HUES64 (cell line): ENCODE measurements at regions not wholly inside any gene's neighbourhood (a gene's known extent, or its start where the extent isn't known, plus 50 kb on each side); places are given as distances from the start of the nearest gene placed in this dataset.
"Not testable (repeated sequence)": the region's sequence is repeated elsewhere in the genome, so short reads cannot be mapped to it uniquely, and the experiment has no call there.

Experiments used
- H3K27ac ChIP-seq: 2 replicates; pipeline ENCODE4 v1.7.0; 2013; ENCODE audit warnings: low read depth, low read length, inconsistent platforms
- H3K27me3 ChIP-seq: 2 replicates; pipeline ENCODE4 v1.6.1; 2013; ENCODE audit warnings: mild to moderate bottlenecking, low read length; ENCODE audit not compliant: insufficient read depth
- H3K36me3 ChIP-seq: 2 replicates; pipeline ENCODE4 v1.6.1; 2013; ENCODE audit warnings: mild to moderate bottlenecking, low read length; ENCODE audit not compliant: insufficient read depth
- H3K4me1 ChIP-seq: 2 replicates; pipeline ENCODE4 v1.6.1; 2013; ENCODE audit warnings: mild to moderate bottlenecking, low read length, moderate library complexity; ENCODE audit not compliant: insufficient read depth
- H3K4me3 ChIP-seq: 2 replicates; pipeline ENCODE4 v1.5.1; 2013; ENCODE audit warnings: mild to moderate bottlenecking, low read length, moderate library complexity
- H3K9ac ChIP-seq: 2 replicates; pipeline ENCODE4 v1.6.1; 2013; ENCODE audit warnings: mild to moderate bottlenecking, low read depth, low read length
- H3K9me3 ChIP-seq: 2 replicates; pipeline ENCODE4 v1.6.1; 2013; ENCODE audit warnings: low read depth, low read length; ENCODE audit not compliant: insufficient read depth
- WGBS: fragments of 150-250, 120-280 bp; methylation state at CpG from one replicate; pipeline ENCODE4 v1.1.7; 2013; ENCODE audit warnings: missing lambda C conversion rate; 5-methylcytosine and 5-hydroxymethylcytosine counted together

DNA sequence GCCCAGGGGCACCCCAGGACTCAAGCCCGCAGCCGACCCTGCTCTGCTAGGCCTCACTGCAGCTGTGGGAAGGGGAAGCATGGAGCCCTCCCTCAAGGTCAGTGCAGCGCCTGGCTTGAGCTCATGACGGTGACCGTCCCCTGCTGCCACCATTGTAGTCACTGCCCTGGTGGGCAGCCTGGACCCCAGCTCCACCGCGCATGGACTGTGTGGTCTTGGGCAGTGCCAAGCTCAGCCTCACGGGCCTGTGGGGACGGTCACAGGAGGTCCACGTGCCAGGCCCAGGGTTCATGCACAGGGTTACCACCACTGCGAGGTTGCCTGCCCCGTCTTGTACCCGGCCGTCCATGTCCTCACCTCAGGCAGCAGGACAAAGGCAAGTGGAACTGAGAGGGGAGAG is 342.9 kb downstream of the ADGRD1 start:
- H3K9me3 ChIP-seq, H3K27ac ChIP-seq, H3K4me1 ChIP-seq, H3K4me3 ChIP-seq, H3K36me3 ChIP-seq, H3K27me3 ChIP-seq, H3K9ac ChIP-seq: not testable (repeated sequence)
- 96% methylated on average over 14 of the region's 14 CpGs for WGBS

DNA sequence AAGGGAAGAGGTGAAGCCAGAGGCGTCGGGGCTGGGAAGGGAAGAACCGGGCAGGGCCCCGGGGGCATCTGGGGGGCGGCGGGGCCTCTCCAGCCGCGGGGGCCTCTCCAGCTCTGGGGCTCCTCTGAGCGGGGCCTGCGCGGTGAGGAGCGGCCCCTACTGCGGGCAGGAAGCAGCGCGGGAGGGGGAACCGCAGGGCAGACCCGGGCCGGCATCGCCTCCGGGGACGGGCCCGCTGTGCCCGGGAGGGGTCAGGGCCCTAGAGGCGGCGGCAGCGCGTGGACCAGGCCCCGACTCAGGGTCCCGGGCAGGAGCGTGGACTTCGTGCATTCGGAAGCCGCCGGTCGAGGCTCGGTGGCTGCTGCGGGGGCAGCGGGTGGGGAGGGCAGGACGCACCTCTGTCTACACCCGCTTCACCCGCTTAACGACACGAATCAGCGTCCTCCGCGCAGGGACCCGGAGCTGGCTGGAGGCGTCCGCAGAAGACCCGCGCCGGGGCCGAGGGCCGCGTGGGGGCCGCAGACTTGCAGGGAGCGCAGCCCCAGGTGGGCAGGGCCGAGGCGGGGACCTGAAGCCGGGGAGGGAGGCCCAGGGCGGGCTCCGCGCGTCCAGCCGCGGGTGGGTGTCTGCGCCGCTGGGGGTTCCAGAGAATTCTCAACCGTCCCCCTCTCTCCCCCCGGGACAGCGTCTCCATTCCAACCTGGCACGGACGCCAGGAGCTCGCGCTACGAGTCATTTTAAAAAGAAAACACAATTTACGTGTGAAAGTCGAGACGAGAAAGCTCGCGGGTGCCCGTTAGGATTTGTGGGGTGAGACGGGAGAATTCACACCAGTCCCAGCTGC is 345.0 kb downstream of the ADGRD1 start:
- H3K36me3 ChIP-seq, H3K4me1 ChIP-seq, H3K9me3 ChIP-seq, H3K9ac ChIP-seq, H3K27ac ChIP-seq, H3K27me3 ChIP-seq, H3K4me3 ChIP-seq: not testable (repeated sequence)
- WGBS: 100% methylated on average over 3 of the region's 83 CpGs

DNA sequence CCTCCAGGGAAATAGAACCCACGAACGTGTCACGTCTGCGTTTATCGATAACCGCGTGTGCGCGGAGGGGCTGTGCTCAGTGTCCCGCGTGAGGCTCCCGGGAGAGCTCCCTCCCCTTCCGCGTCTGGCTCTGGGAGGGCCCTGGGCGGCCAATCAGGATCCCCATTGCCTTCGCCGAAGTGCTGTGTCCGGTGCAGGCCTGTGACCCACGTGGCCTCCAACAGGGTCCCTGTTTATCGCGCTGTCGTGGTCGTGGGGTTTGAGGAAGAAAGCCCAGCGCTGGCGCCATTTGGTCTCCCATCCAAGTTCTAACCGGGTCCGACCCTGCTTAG is 345.6 kb downstream of the ADGRD1 start:
- H3K36me3 ChIP-seq, H3K9me3 ChIP-seq: not testable (repeated sequence)
- no CpG with 5 or more reads among the region's 27 CpGs for WGBS

DNA sequence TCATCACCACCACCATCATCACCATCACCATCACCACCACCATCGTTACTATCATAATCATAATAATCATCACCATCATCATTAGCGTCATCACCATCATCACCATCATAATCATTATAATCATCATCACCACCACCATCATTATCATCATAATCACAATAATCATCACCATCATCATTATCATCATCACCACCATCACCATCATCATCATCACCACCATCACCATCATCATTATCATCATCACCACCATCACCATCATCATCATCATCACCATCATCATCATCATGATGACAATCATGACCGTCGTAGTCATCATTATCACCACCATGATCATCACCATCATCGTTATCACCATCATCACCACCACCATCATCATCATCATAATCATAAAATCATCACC is 349.9 kb downstream of the ADGRD1 start:
- H3K4me1 ChIP-seq, H3K9ac ChIP-seq: not testable (repeated sequence)
- WGBS: 42% methylated on average over 2 of the region's 5 CpGs

More for the DNA sequence above, 345.6 kb downstream of the ADGRD1 start:
- H3K4me1 ChIP-seq, H3K27ac ChIP-seq, H3K27me3 ChIP-seq, H3K4me3 ChIP-seq, H3K9ac ChIP-seq: not testable (repeated sequence)

DNA sequence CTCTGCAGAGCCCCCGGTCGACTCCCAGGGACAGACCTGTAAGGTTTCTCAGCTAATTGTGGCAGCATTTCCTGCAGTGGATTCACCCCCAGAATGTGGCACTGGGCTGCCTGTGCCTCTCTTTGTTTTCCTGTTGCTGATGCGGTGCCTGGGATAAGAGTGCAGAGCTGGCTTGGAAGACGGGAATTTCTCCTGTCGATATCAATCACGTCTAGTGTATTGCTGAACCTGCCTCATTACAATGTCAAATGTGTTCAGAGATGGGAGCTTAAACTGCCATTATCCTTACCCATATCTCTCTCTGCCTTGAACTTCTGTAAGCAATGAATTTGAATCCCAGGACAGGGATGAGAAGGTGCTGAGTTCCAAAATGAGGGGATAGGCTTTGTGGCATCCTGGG is 350.9 kb downstream of the ADGRD1 start:
- H3K9me3 ChIP-seq, H3K4me3 ChIP-seq, H3K9ac ChIP-seq, H3K27ac ChIP-seq, H3K27me3 ChIP-seq, H3K36me3 ChIP-seq, H3K4me1 ChIP-seq: not testable (repeated sequence)
- no CpG with 5 or more reads among the region's 6 CpGs for WGBS

More for the DNA sequence above, 349.9 kb downstream of the ADGRD1 start:
- H3K27ac ChIP-seq, H3K36me3 ChIP-seq, H3K27me3 ChIP-seq, H3K9me3 ChIP-seq, H3K4me3 ChIP-seq: not testable (repeated sequence)

DNA sequence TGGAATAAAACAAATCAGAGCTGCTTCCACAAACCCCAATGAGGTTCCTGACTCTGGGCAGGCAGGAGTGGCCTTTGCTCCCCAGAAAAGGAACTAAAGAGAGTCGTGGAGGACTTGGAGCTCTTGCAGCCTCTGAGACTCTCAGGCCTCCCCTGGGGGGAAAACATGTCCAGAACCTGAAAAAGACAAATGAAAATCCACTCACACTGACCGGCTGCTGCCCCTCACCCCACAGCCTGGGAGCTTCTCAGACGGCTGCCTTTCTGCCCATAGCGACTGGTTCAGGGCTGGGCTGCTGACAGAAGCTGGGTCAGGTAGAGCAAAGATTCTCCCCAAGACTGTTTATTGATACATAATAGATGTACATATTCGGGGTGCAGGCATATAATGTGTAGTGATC is 356.0 kb downstream of the ADGRD1 start:
- Histone ChIP-seq H3K27ac (no peak overlapping the region), H3K36me3 (no peaks in the 10 kb centered on the region), H3K4me3 (no peak overlapping the region), H3K9me3 (no peaks in the 10 kb centered on the region), H3K27me3 (no peaks in the 10 kb centered on the region), H3K9ac (no peak overlapping the region), H3K4me1 (no peaks in the 10 kb centered on the region)
- WGBS: 86% methylated on average over 4 of the region's 5 CpGs

DNA sequence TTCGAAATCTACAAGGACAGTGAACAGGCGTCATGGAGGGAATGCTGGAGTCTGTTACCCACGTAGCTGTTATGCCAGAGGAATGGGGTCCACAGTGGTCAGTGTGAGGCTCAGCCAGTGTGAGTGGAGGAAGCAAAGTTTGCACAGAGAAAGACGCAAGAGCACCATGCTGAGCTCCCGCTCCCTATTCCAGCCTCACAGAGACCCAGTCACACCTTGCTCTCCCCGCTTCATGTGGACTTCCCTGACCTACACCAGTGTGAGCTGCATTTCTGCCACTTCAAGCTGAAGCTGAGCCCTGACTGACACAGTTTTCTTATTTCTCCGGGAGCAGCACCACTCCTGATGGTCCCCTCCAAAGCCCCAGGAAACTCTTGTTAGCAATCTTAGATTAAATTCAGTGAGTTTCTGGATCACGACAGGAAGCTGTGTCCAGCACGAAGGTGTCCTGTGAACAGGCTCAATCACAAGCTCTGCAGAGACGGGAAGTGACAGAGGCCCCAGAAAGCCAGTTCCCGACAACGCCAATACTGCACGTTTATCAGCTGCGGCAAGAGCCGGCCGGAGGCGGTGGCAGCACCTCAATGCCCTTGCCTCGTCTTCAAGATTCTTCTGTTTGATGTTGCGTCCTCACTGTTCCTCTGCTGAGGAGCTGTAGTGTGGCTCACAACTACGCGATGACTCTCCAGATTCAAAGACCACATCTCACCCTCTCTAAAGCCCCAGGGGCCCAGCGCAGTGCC is 356.7 kb downstream of the ADGRD1 start:
- 86% methylated on average over 19 of the region's 22 CpGs for WGBS

DNA sequence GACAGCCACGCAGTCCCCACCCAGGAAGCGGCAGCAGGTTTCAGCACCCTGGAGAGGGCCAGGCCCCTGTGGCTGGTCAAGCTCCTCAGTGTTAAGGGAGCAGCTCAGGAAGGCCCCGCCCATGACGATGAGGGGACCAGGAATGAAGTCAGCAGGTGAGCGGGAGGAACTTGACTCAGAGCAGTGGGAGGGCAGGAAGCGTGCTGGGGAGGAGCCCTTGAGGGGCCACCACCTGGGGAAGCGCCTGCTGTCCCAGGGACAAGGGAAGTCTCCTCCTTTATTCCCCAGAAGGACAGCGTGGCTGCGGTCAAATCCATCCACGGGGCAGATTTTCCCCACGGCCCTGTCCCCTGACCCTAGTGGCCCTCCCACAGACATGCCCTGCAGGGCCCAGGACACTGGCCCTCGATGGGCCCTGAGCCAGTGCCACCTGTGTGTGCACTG is 357.6 kb downstream of the ADGRD1 start:
- WGBS: 33% methylated on average over 10 of the region's 12 CpGs
- not testable (repeated sequence) for H3K9me3 ChIP-seq, H3K9ac ChIP-seq

More for the DNA sequence above, 356.7 kb downstream of the ADGRD1 start:
- not testable (repeated sequence) for H3K27me3 ChIP-seq, H3K9me3 ChIP-seq, H3K4me3 ChIP-seq, H3K9ac ChIP-seq, H3K4me1 ChIP-seq, H3K36me3 ChIP-seq, H3K27ac ChIP-seq

DNA sequence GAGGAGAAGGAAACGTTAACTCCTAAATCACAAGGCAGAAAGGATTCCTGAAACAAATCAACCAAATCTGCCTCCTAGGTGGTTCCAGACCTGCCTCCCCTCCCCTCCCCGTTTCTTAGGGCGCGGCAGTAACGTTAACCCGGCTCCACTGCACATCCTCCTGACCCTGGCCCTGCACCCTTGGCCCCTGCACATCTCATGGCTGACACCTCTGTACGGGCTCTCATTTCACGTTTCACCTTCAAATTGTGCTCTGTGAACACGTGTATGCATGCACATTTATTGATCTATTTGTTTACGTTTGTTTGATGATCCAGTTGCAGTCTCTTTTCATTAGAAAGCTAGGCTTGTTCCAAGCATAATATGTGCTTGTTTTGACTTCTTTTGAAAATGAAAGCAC is 358.1 kb downstream of the ADGRD1 start:
- Histone ChIP-seq H3K27ac (no peak overlapping the region), H3K9me3 (0 out of 2 replicates have a peak, but pooled peaks cover under 1% of the 10 kb centered on the region), H3K36me3 (no peaks in the 10 kb centered on the region), H3K27me3 (no peaks in the 10 kb centered on the region), H3K4me3 (no peak overlapping the region), H3K4me1 (no peaks in the 10 kb centered on the region), H3K9ac (no peak overlapping the region)
- WGBS: 58% methylated on average over 9 of the region's 10 CpGs

More for the DNA sequence above, 357.6 kb downstream of the ADGRD1 start:
- H3K4me3 ChIP-seq, H3K27ac ChIP-seq, H3K36me3 ChIP-seq, H3K27me3 ChIP-seq, H3K4me1 ChIP-seq: not testable (repeated sequence)

DNA sequence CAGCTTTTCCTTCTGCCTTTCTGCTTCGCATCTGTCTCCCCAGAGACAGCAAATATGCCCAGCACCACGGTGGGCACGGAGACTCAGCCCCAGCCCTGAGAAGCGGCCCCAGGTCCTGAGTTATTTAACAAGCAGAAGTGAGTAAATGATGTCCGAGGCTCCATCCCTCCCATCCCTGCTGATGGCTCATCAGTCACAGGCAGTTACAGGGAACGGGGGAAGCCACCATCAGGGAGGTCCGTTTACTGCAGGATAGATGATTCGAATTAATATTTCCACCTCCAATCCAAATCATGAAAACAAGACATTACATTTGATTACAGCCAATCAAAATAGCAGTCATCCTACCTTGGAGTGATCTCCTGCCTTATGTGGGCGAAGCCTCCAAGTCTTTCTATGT is 358.7 kb downstream of the ADGRD1 start:
- not testable (repeated sequence) for H3K36me3 ChIP-seq, H3K27me3 ChIP-seq, H3K9ac ChIP-seq, H3K9me3 ChIP-seq, H3K4me3 ChIP-seq, H3K4me1 ChIP-seq, H3K27ac ChIP-seq
- 81% methylated on average over 5 of the region's 9 CpGs for WGBS

DNA sequence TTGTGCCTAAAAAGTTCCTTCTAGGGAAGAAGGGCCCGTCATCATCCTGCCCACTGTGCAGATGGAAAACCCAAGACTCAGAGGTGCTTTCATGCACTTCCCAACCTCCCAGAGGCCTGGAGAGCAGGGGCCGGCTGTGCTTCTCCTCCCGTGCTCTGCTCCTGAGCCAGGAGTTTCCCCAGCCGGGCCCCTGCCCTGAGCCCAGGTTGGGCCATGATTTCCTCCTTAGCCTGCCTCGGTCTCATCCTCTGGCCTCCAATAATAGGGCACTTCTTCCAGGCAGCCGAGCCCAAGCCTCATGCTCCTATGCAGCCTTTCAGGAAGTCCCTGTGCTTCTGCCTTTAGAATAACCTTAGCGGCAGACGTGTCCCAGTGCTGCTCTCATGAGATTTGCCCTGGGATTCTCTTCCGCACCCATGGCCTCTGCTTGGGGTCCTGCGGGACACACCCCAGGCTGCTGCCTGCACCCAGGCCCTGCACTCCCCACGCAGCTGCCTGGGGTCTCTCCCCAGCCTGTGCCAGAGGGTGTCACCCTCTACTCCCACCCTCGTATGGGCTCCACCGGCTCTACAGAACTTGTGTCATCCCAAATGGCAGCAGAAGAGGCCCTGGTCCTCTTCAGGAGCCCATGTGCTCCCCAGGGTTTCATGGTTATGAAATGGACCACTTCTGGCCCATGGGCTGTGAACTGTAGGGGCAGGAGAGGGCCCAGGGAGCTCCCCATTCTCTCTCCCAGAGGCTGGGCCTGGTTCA is 359.3 kb downstream of the ADGRD1 start:
- Histone ChIP-seq H3K36me3 (no peaks in the 10 kb centered on the region), H3K4me3 (no peak overlapping the region), H3K27me3 (no peaks in the 10 kb centered on the region), H3K4me1 (no peaks in the 10 kb centered on the region), H3K9me3 (peaks cover 7% of the 10 kb centered on the region; the same call in 1 of the 2 replicates), H3K9ac (no peak overlapping the region), H3K27ac (no peak overlapping the region)
- 79% methylated on average over 12 of the region's 13 CpGs for WGBS
